Chondrocyte (in vitro differentiated cells): ENCODE measurements at regions not wholly inside any gene's neighbourhood (a gene's known extent, or its start where the extent isn't known, plus 50 kb on each side); places are given as distances from the start of the nearest gene placed in this dataset.

Experiments
- DNase-seq: peaks from one replicate; pipeline ENCODE4 v3.0.0; 2021; ENCODE audit warnings: mixed read lengths, low spot score
- H3K27ac Mint-ChIP-seq: one replicate; pipeline ENCODE4 v1.8.0; 2021; ENCODE audit warnings: mild to moderate bottlenecking, moderate library complexity, mixed read lengths; ENCODE audit not compliant: unreplicated experiment
- H3K27me3 Mint-ChIP-seq: 2 replicates; pipeline ENCODE4 v1.8.0; 2021; ENCODE audit warnings: low read depth, mixed read lengths
- H3K36me3 Mint-ChIP-seq: 2 replicates; pipeline ENCODE4 v1.8.0; 2021; ENCODE audit warnings: low read depth, mixed read lengths
- H3K4me1 Mint-ChIP-seq: 2 replicates; pipeline ENCODE4 v1.8.0; 2021; ENCODE audit warnings: low read depth, mild to moderate bottlenecking, mixed read lengths
- H3K4me3 Mint-ChIP-seq: one replicate; pipeline ENCODE4 v1.8.0; 2021; ENCODE audit warnings: mild to moderate bottlenecking, moderate library complexity, mixed read lengths; ENCODE audit not compliant: unreplicated experiment
- H3K9me3 Mint-ChIP-seq: 2 replicates; pipeline ENCODE4 v1.8.0; 2021; ENCODE audit warnings: low read depth, mixed read lengths
- CTCF ChIP-seq: fragments of 200-600 bp; sonication (generic); IDR thresholded peaks from 2 replicates; pipeline ENCODE4 v1.5.0; 2021; ENCODE audit warnings: antibody characterized with exemption, mild to moderate bottlenecking, moderate library complexity

- Mint-ChIP-seq H3K36me3 (no peaks in the 10 kb centered on the region), H3K4me3 (no peak overlapping the region), H3K27me3 (peaks cover 35% of the 10 kb centered on the region), H3K4me1 (peaks cover 3% of the 10 kb centered on the region), H3K9me3 (no peaks in the 10 kb centered on the region), H3K27ac (no peak overlapping the region)
- no peak for DNase-seq
- TF ChIP-seq CTCF = no peak
These were observed 307.0 kb downstream of the ZNF536 start for GRCh38 chr19:30679153-30679702.

GRCh38 chr19:30678168-30678567, 306.0 kb downstream of the ZNF536 start:
- Mint-ChIP-seq H3K9me3 (no peaks in the 10 kb centered on the region), H3K27me3 (peaks cover 43% of the 10 kb centered on the region), H3K4me1 (peaks cover 3% of the 10 kb centered on the region), H3K4me3 (no peak overlapping the region), H3K36me3 (no peaks in the 10 kb centered on the region), H3K27ac (no peak overlapping the region)
- no peak for DNase-seq
- TF ChIP-seq CTCF = no peak

GRCh38 chr19:30677702-30678101, 305.5 kb downstream of the ZNF536 start:
- Mint-ChIP-seq H3K36me3 (no peaks in the 10 kb centered on the region), H3K4me3 (no peak overlapping the region), H3K27ac (no peak overlapping the region), H3K9me3 (no peaks in the 10 kb centered on the region), H3K27me3 (peaks cover 43% of the 10 kb centered on the region), H3K4me1 (peaks cover 1% of the 10 kb centered on the region)
- TF ChIP-seq CTCF = no peak
- no peak for DNase-seq

- peaks cover 42% of the 10 kb centered on the region for H3K27me3 Mint-ChIP-seq
- H3K36me3 Mint-ChIP-seq = no peaks in the 10 kb centered on the region
- H3K9me3 Mint-ChIP-seq = no peaks in the 10 kb centered on the region
- TF ChIP-seq CTCF = no peak
- no peaks in the 10 kb centered on the region for H3K4me1 Mint-ChIP-seq
- DNase-seq = no peak
- H3K27ac Mint-ChIP-seq = no peak overlapping the region
- no peak overlapping the region for H3K4me3 Mint-ChIP-seq
These were observed 305.0 kb downstream of the ZNF536 start for GRCh38 chr19:30676990-30677679.

GRCh38 chr19:30675086-30675485, 302.9 kb downstream of the ZNF536 start:
- Mint-ChIP-seq H3K27ac (no peak overlapping the region), H3K9me3 (no peaks in the 10 kb centered on the region), H3K36me3 (no peaks in the 10 kb centered on the region), H3K4me3 (no peak overlapping the region), H3K4me1 (no peaks in the 10 kb centered on the region), H3K27me3 (peaks cover 45% of the 10 kb centered on the region)
- no peak for TF ChIP-seq CTCF
- DNase-seq = no peak
